ENCODE measurements at regions not wholly inside any gene's neighbourhood (a gene's known extent, or its start where the extent isn't known, plus 50 kb on each side); places are given as distances from the start of the nearest gene placed in this dataset.

GRCh38 chr18:78679613-78680260 lies 299.9 kb upstream of the SALL3 start:
- no peak for DNase-seq (ENCODE audit: low spot score)

GRCh38 chr18:78681396-78681795 lies 298.2 kb upstream of the SALL3 start:
- DNase-seq (ENCODE audit: low spot score): no peak

GRCh38 chr18:78681934-78682333 lies 297.7 kb upstream of the SALL3 start:
- no peak for DNase-seq (ENCODE audit: low spot score)

GRCh38 chr18:78682716-78683115 lies 296.9 kb upstream of the SALL3 start:
- no peak for DNase-seq (ENCODE audit: low spot score)

GRCh38 chr18:78683191-78684010 lies 296.2 kb upstream of the SALL3 start:
- no peak for DNase-seq (ENCODE audit: low spot score)

- DNase-seq (ENCODE audit: low spot score): no peak
Observed at GRCh38 chr18:78685250-78685979, 294.2 kb upstream of the SALL3 start.

GRCh38 chr18:78685980-78686530 lies 293.6 kb upstream of the SALL3 start:
- DNase-seq (ENCODE audit: low spot score): no peak

- DNase-seq (ENCODE audit: low spot score): no peak
Observed at GRCh38 chr18:78686976-78687685, 292.5 kb upstream of the SALL3 start.

GRCh38 chr18:78687736-78688135 lies 291.9 kb upstream of the SALL3 start:
- DNase-seq (ENCODE audit: low spot score): no peak

GRCh38 chr18:78688249-78688648 lies 291.4 kb upstream of the SALL3 start:
- no peak for DNase-seq (ENCODE audit: low spot score)

- DNase-seq (ENCODE audit: low spot score): no peak
Observed at GRCh38 chr18:78688916-78689315, 290.7 kb upstream of the SALL3 start.

- DNase-seq (ENCODE audit: low spot score): no peak
Observed at GRCh38 chr18:78689606-78690005, 290.0 kb upstream of the SALL3 start.

GRCh38 chr18:78692105-78692504 lies 287.5 kb upstream of the SALL3 start:
- no peak for DNase-seq (ENCODE audit: low spot score)

GRCh38 chr18:78693429-78693828 lies 286.2 kb upstream of the SALL3 start:
- DNase-seq (ENCODE audit: low spot score): no peak

- no peak for DNase-seq (ENCODE audit: low spot score)
Observed at GRCh38 chr18:78696698-78697435, 282.8 kb upstream of the SALL3 start.

GRCh38 chr18:78697446-78697845 lies 282.2 kb upstream of the SALL3 start:
- DNase-seq (ENCODE audit: low spot score): no peak

GRCh38 chr18:78698914-78699313 lies 280.7 kb upstream of the SALL3 start:
- no peak for DNase-seq (ENCODE audit: low spot score)

GRCh38 chr18:78699499-78699898 lies 280.1 kb upstream of the SALL3 start:
- no peak for DNase-seq (ENCODE audit: low spot score)

- no peak for DNase-seq (ENCODE audit: low spot score)
Observed at GRCh38 chr18:78701771-78702396, 277.7 kb upstream of the SALL3 start.

- DNase-seq (ENCODE audit: low spot score): no peak
Observed at GRCh38 chr18:78703291-78703690, 276.3 kb upstream of the SALL3 start.

GRCh38 chr18:78704971-78705461 lies 274.6 kb upstream of the SALL3 start:
- no peak for DNase-seq (ENCODE audit: low spot score)

Data from D341Med (cell line).